GM19395 (cell line): ENCODE measurements at regions not wholly inside any gene's neighbourhood (a gene's known extent, or its start where the extent isn't known, plus 50 kb on each side); places are given as distances from the start of the nearest gene placed in this dataset.
"Not testable (repeated sequence)": the region's sequence is repeated elsewhere in the genome, so short reads cannot be mapped to it uniquely, and the experiment has no call there.

Experiments
- ATAC-seq: cut with Tn5 transposase; IDR thresholded peaks from one replicate; pipeline ENCODE4 v1.9.1; 2021; ENCODE audit warnings: mild to moderate bottlenecking, moderate library complexity; ENCODE audit not compliant: unreplicated experiment

DNA sequence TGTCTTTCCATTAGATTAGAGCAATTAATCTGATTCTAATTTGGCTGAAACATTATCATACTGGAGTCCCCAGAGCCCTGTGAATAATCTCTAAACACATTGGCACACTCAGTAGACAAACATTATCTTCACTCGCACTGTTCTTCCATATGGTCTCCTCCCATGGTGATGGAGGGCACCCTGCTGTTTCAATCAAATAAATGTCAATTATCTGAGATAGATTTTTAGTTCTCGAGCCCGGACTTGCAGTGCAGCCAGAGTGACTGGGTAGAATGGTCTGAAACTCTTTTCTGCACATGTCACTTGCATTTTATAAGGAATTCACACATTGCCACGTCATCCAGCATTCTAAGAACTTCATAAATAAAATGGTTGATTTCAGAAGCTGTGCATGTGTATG lies 90.6 kb upstream of the MAP3K7 start:
- ATAC-seq: no peak

- ATAC-seq: no peak
Observed at GRCh38 chr6:90676516-90677300, 89.8 kb upstream of the MAP3K7 start.

DNA sequence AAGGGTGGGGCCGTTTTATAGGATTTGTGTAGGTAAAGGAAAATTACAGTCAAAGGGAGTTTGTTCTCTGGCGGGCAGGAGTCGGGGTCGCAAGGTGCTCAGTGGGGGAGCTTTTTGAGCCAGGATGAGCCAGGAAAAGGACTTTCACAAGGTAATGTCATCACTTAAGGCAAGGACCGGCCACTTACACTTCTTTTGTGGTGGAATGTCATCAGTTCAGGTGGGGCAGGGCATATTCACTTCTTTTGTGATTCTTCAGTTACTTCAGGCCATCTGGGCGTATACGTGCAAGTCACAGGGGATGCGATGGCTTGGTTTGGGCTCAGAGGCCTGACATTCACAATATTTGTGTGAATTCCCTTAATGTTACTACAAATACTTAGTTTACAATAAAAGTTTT lies 88.2 kb upstream of the MAP3K7 start:
- ATAC-seq: not testable (repeated sequence)

DNA sequence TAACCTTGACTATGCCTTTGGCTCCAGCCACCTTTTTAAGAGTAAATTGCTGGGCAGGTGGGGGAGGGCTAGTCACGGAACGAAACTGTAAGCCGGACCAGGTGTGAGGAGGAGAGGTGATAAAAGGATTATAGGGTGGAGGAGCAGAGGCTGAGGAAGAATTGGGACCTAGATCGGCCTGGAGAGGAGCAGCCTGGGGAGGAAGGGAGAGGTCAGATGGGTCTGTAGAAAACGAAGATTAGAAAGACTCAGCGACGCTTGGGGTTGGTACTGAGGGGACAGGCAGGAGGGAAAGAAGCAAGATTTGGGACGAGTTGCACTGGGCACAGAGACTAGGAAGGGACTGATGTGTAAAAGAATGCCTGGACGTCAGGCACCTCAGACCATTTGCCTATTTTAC lies 87.2 kb upstream of the MAP3K7 start:
- ATAC-seq: not testable (repeated sequence)

- ATAC-seq: no peak
Observed at GRCh38 chr6:90669846-90670245, 83.0 kb upstream of the MAP3K7 start.

DNA sequence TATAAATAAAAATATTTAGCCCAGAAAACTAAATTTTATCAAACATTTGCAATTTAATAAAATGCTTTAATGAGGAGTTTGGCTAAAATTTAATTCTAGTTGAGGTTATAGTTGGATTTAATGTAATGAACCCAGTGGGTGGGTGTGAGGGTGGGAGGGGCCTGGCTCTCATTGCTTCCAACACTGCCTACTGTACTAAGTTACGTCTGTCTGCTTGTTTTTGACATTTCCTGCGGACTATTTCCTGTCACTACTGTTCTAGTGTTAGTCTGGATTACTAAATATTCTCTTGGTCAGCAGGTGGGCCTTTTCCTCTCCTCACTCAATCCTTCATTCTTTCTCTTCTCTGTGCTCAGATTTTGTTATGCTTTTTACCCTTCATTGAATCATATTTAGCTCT lies 82.5 kb upstream of the MAP3K7 start:
- ATAC-seq: no peak

DNA sequence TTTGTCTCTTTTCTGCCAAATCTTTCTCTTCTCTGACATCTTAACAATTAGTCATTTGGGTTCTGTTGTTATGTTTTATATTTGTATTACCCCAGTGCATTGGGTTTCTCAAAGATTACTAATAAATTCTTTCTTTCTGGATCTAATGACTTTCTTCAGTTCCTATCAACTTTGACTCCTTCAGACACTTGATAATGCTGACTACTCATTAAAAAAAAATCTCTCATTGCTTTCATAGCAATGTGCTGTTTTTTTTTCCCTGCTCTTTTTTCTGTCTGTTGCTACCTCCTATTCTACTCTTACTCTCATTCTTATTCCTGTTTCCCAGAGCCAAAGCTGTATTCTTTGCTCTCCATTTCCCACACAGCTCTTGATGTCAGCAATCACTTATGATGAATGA lies 81.3 kb upstream of the MAP3K7 start:
- no peak for ATAC-seq

GRCh38 chr6:90663873-90664272 lies 77.0 kb upstream of the MAP3K7 start:
- no peak for ATAC-seq

GRCh38 chr6:90663106-90663505 lies 76.2 kb upstream of the MAP3K7 start:
- no peak for ATAC-seq

DNA sequence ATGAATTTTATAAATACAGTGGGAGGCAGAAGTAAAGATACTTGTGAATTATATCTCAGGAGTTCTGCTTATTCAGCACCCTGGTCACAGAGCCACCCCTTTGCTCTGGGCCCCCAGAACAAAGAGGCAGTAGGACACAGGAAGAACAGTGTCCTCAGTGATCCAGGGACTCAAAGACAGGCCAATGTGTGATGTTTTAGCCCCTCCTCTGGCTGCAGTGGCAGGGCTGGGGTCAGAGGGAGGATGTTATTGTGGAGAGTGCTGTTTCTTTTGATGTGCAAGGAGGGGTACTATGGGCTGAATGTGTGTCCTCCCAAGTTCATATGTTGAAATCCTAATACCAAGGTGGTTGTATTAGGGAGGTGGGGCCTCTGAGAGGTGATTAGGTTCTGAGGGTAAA lies 74.1 kb upstream of the MAP3K7 start:
- no peak for ATAC-seq

GRCh38 chr6:90658497-90658896 lies 71.6 kb upstream of the MAP3K7 start:
- ATAC-seq: no peak

GRCh38 chr6:90656325-90656724 lies 69.5 kb upstream of the MAP3K7 start:
- no peak for ATAC-seq

DNA sequence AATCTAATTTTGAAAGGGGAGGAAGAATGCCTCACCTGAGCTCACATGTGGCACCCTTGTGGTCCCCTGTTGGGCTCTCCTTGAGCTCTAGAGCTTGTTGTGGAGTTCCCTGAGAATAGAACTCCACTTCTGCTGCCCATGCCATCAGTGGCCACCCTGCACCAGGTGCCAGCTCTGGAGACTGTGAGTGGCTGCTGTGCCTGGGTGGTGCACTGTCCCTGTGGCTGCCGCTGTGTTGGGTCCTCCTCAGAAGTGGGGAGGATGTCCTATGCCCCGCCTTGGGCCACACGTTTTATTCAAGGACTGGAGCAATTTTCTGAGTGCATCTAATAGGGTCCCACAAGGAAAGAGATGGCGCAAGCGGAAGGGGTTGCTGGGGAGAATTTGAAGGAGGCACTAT lies 67.9 kb upstream of the MAP3K7 start:
- no peak for ATAC-seq

DNA sequence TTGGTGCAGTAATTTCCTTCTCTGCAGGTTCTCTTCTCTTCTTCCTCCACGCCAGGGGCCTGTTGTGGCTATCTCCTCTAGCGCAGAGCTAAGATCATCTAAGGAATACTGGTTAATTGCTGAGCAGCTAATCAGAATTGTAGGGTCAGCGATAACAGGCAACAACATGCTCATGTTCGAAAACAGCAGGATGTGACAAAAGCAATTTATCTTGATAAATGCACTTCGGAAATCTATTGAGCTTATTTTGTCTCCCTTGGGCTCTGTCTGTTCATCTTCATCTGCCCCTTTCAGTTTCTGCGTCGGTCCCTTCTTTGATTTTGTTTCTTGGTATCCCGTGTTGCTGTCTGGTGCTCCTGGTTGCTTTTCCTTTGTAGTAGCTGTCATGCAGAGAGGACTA lies 67.3 kb upstream of the MAP3K7 start:
- ATAC-seq: no peak

DNA sequence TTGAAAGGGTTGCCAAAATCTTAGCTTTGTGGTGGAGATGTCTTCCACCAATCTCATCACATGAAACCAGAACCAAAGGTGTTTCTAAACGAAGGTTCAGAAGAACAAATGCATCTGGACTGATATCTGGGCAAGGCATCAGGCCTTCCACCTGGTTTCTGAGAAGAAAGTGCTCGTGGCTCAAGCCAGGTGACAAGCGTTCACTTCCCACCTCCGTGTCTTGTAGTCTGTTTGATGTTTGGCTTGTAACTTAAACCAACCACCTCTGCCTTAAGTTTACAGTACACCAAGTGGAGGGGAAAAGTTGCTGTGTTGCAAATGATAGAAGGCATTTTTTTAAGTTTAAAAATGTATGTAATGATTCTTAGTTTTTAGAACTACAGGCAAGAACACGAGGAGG lies 66.9 kb upstream of the MAP3K7 start:
- ATAC-seq: no peak

DNA sequence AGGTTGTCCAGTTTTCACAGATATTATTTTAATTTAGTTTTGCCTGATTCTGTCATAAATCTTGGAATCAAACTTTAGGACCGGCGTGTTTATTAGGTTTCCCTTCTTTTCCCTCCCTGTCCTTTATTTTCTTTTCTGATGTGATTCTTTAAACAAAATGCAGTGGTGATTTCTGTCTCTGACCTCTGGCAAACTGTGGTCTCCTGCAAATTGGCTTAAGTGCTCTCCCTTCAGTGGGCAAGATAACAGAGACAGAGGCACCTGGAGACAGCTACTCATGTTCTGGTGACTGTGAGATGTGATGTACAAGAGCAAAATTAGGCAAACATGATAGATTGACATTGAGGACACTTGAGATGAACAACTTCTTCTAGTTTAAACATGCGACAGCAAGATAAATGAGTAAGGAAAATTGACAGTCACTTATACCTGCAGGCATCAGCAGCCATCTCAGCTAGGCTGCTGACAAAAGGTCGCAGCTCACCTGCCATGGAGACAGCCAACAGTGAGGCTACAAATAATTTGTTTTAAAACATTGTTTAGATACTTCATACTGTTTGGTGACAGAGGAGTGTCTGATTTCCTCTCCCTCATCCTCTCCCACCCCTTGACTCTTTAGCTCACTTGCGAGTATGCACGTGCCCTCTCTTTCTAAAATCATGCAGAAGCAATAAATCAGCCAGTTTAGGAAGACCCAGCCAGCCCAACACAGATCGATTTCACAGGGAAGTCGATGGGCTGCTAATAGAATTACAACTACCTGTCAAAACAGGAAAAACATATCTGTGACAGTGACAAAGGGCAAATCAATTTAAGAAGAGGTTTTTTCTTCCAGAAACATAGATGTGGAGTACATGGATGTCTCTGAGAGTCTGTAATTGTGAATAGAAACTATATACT lies 63.4 kb upstream of the MAP3K7 start:
- no peak for ATAC-seq

GRCh38 chr6:90648873-90649272 lies 62.0 kb upstream of the MAP3K7 start:
- no peak for ATAC-seq

- ATAC-seq: no peak
Observed at GRCh38 chr6:90646940-90647339, 60.1 kb upstream of the MAP3K7 start.

DNA sequence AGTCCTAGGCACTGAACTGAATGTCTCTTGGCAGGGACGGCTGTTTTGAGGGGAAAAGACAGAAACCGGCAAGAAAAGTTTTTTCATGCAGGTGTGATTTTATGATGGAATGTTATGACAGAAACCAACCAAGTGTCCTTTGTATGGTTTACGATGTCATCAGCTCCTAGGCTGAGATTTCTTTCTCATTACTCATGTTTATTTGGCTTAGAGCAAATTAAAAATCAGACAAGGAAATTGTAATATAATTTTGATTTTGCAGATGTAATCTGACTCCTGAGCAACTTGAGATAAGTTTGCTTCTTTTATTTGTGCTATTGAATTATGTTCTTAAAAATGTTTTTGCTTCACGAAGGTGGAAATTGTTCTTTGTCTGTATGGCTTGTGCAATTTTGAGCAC lies 58.8 kb upstream of the MAP3K7 start:
- no peak for ATAC-seq

- no peak for ATAC-seq
Observed at GRCh38 chr6:90644492-90644891, 57.6 kb upstream of the MAP3K7 start.

- no peak for ATAC-seq
Observed at GRCh38 chr6:90643381-90643780, 56.5 kb upstream of the MAP3K7 start.

- ATAC-seq: no peak
Observed at GRCh38 chr6:90637320-90637719, 50.4 kb upstream of the MAP3K7 start.
